ENCODE measurements at regions not wholly inside any gene's neighbourhood (a gene's known extent, or its start where the extent isn't known, plus 50 kb on each side); places are given as distances from the start of the nearest gene placed in this dataset.

DNA sequence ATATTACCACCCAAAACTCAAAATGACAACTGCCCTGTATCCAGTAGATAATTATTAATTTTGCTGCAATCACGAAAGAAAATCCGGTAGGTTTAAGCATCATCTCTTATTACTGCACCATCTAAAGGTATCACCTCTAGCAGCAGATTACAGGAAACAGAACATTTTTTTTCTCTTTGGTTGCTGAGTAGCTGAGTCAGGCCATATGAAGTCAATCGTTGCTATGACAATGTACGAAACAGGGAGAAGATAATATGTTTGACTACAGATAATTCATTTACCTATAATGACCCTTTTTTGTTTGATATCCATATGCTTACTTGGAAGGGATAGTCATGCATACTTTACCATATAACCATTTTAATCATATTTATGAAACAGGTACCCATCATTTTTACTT lies 831.6 kb upstream of the CHAC2 start:
- Mint-ChIP-seq H3K27me3 (ENCODE audit: low read depth) (no peaks in the 10 kb centered on the region), H3K9me3 (peaks cover 0 to 1% of the 10 kb centered on the region in 2 donors), H3K4me1 (ENCODE audit: low read depth) (peaks cover 14% of the 10 kb centered on the region), H3K36me3 (ENCODE audit: insufficient read depth in 2 of 2) (no peaks in the 10 kb centered on the region), H3K27ac (no peak overlapping the region), H3K4me3 (no peak overlapping the region)
- DNase-seq (no peak), ATAC-seq (replicated peaks in 1 of 2) (no peak)

GRCh38 chr2:52934920-52935640 lies 832.5 kb upstream of the CHAC2 start:
- H3K27me3 Mint-ChIP-seq (ENCODE audit: low read depth) = no peaks in the 10 kb centered on the region
- DNase-seq (no peak), ATAC-seq (replicated peaks in 1 of 2) (no peak)
- H3K4me3 Mint-ChIP-seq = peak overlapping the region in 1 of 2 donors; percentile 29
- H3K4me1 Mint-ChIP-seq (ENCODE audit: low read depth) = peaks cover 14% of the 10 kb centered on the region
- H3K27ac Mint-ChIP-seq = no peak overlapping the region
- peaks cover 6 to 7% of the 10 kb centered on the region in 2 donors for H3K9me3 Mint-ChIP-seq
- no peaks in the 10 kb centered on the region for H3K36me3 Mint-ChIP-seq (ENCODE audit: insufficient read depth in 2 of 2)

DNA sequence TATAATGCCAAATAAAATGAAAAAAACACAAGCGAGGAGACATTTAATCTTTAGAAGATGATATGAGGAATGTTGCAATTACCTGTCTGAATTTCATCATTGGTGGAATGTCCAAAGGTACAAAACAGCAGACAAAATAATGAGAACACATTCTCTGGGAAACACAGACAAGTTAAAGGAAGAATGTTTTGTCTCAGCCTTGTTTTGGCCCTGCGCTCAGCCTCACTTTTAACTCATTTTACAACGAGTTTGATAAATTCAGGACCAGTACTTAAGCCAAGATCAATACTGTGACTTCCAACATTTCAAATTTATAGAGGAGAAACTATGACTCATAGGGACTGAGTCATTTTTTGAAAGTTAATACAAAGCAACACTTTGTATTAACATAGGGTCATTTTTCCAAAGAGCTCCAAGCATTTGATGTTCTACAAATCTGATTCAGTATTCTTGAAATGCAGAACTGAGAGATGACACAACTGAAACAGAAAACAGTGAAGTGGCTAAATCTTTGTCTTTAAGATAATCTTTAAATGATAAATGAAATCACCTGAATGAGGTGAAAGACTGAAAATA lies 833.2 kb upstream of the CHAC2 start:
- Mint-ChIP-seq H3K4me3 (peak overlapping the region in 1 of 2 donors; percentile 17), H3K27ac (no peak overlapping the region), H3K9me3 (peaks cover 5 to 6% of the 10 kb centered on the region in 2 donors), H3K27me3 (ENCODE audit: low read depth) (no peaks in the 10 kb centered on the region), H3K4me1 (ENCODE audit: low read depth) (peaks cover 14% of the 10 kb centered on the region), H3K36me3 (ENCODE audit: insufficient read depth in 2 of 2) (no peaks in the 10 kb centered on the region)
- ATAC-seq (replicated peaks in 1 of 2) = peak in 1 of 2 donors; percentile 25
- no peak for DNase-seq

GRCh38 chr2:52933878-52934277 lies 833.7 kb upstream of the CHAC2 start:
- Mint-ChIP-seq H3K27ac (no peak overlapping the region), H3K27me3 (ENCODE audit: low read depth) (no peaks in the 10 kb centered on the region), H3K4me3 (no peak overlapping the region), H3K36me3 (ENCODE audit: insufficient read depth in 2 of 2) (no peaks in the 10 kb centered on the region), H3K4me1 (ENCODE audit: low read depth) (peaks cover 14% of the 10 kb centered on the region), H3K9me3 (peaks cover 5 to 6% of the 10 kb centered on the region in 2 donors)
- no peak for DNase-seq
- no peak for ATAC-seq (replicated peaks in 1 of 2)

GRCh38 chr2:52931660-52932059 lies 835.9 kb upstream of the CHAC2 start:
- no peak overlapping the region for H3K27ac Mint-ChIP-seq
- peaks cover 14% of the 10 kb centered on the region for H3K4me1 Mint-ChIP-seq (ENCODE audit: low read depth)
- H3K27me3 Mint-ChIP-seq (ENCODE audit: low read depth) = no peaks in the 10 kb centered on the region
- no peak overlapping the region for H3K4me3 Mint-ChIP-seq
- ATAC-seq (replicated peaks in 1 of 2) = no peak
- DNase-seq = no peak
- H3K9me3 Mint-ChIP-seq = peaks cover 8 to 10% of the 10 kb centered on the region in 2 donors
- no peaks in the 10 kb centered on the region for H3K36me3 Mint-ChIP-seq (ENCODE audit: insufficient read depth in 2 of 2)

DNA sequence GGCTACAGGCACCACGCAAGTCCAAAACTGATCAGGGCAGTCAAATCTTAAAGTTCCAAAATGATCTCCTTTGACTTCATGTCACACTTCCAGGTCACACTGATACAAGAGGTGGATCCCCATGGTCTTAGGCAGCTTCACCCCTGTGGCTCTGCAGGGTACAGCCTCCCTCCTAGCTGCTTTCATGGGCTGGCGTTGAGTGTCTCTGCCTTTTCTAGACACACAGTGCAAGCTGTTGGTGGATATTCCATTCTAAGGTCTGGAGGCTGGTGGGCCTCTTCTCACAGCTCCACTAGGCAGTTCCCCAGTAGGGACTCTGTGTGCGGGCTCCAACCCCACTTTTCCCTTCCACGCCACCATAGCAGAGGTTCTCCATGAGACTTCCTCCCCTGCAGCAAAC lies 838.2 kb upstream of the CHAC2 start:
- DNase-seq (no peak), ATAC-seq (replicated peaks in 1 of 2) (no peak)
- Mint-ChIP-seq H3K27me3 (ENCODE audit: low read depth) (no peaks in the 10 kb centered on the region), H3K4me1 (ENCODE audit: low read depth) (peaks cover 5% of the 10 kb centered on the region), H3K36me3 (ENCODE audit: insufficient read depth in 2 of 2) (no peaks in the 10 kb centered on the region), H3K9me3 (peaks cover 8 to 10% of the 10 kb centered on the region in 2 donors), H3K27ac (no peak overlapping the region), H3K4me3 (no peak overlapping the region)

DNA sequence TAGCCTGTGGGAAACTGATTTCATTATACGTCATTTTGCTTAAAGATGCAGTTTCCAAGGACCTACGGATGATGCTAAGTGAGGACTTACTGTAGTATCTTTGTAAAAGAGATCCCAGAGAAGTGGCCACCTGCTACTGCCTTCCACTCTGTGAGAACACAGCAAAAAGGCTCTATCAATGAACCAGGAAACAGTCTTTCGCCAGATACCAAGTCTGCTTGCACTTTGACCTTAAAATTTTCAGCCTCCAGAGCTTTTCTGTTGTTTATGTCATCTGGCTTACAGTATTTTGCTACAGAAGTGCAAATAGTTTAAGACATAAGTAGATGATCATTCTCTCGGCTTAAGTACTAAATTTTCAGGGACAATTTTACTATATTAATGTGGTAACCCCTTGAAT lies 847.9 kb upstream of the CHAC2 start:
- no peak overlapping the region for H3K4me3 Mint-ChIP-seq
- DNase-seq (no peak), ATAC-seq (replicated peaks in 1 of 2) (no peak)
- H3K9me3 Mint-ChIP-seq = peaks cover 0 to 4% of the 10 kb centered on the region in 2 donors
- H3K27ac Mint-ChIP-seq = no peak overlapping the region
- H3K36me3 Mint-ChIP-seq (ENCODE audit: insufficient read depth in 2 of 2) = no peaks in the 10 kb centered on the region
- H3K4me1 Mint-ChIP-seq (ENCODE audit: low read depth) = no peaks in the 10 kb centered on the region
- H3K27me3 Mint-ChIP-seq (ENCODE audit: low read depth) = no peaks in the 10 kb centered on the region

- peak in 1 of 2 donors; percentile 66 for ATAC-seq (replicated peaks in 1 of 2)
- no peaks in the 10 kb centered on the region for H3K27me3 Mint-ChIP-seq (ENCODE audit: low read depth)
- H3K4me3 Mint-ChIP-seq = no peak overlapping the region
- no peak for DNase-seq
- H3K27ac Mint-ChIP-seq = no peak overlapping the region
- H3K4me1 Mint-ChIP-seq (ENCODE audit: low read depth) = no peaks in the 10 kb centered on the region
- H3K9me3 Mint-ChIP-seq = peaks cover 0 to 4% of the 10 kb centered on the region in 2 donors
- H3K36me3 Mint-ChIP-seq (ENCODE audit: insufficient read depth in 2 of 2) = no peaks in the 10 kb centered on the region
Measured at GRCh38 chr2:52918551-52918950, 849.1 kb upstream of the CHAC2 start.

- H3K9me3 Mint-ChIP-seq = peaks cover 0 to 4% of the 10 kb centered on the region in 2 donors
- ATAC-seq (replicated peaks in 1 of 2) = no peak
Measured at GRCh38 chr2:52916981-52917380, 850.6 kb upstream of the CHAC2 start.

DNA sequence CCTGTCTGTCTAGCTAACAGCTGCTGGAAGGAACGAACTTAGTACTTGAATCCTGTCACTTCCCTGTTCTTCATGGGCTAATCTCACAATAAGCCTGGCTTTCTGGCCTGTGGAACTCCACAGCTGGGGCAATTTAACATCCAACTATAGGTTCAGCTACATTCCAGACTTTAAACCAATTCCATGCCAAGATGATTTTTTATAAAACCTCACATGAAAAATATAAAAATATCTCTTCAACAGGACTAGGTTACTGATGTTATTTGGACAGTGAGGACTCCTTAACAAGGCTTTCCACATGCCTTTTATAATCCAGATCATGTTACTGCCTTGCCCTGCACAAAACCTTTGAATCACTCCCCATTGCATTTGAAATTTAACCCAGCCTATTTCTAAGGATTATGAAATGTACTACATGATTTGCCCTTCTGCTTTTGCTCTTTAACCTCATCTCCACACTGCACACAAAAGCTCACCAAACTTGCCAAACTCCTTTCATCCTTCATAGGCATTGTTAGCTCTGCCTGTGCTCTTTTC lies 863.2 kb upstream of the CHAC2 start:
- no peaks in the 10 kb centered on the region for H3K36me3 Mint-ChIP-seq (ENCODE audit: insufficient read depth in 2 of 2)
- H3K4me1 Mint-ChIP-seq (ENCODE audit: low read depth) = no peaks in the 10 kb centered on the region
- no peak overlapping the region for H3K4me3 Mint-ChIP-seq
- no peaks in the 10 kb centered on the region for H3K27me3 Mint-ChIP-seq (ENCODE audit: low read depth)
- H3K27ac Mint-ChIP-seq = no peak overlapping the region
- DNase-seq (no peak), ATAC-seq (replicated peaks in 1 of 2) (no peak)
- H3K9me3 Mint-ChIP-seq = peaks cover 8 to 9% of the 10 kb centered on the region in 2 donors

More at GRCh38 chr2:52916981-52917380, 850.6 kb upstream of the CHAC2 start:
- H3K36me3 Mint-ChIP-seq (ENCODE audit: insufficient read depth in 2 of 2) = no peaks in the 10 kb centered on the region
- no peaks in the 10 kb centered on the region for H3K27me3 Mint-ChIP-seq (ENCODE audit: low read depth)
- H3K27ac Mint-ChIP-seq = no peak overlapping the region
- H3K4me1 Mint-ChIP-seq (ENCODE audit: low read depth) = no peaks in the 10 kb centered on the region
- no peak for DNase-seq
- H3K4me3 Mint-ChIP-seq = no peak overlapping the region

DNA sequence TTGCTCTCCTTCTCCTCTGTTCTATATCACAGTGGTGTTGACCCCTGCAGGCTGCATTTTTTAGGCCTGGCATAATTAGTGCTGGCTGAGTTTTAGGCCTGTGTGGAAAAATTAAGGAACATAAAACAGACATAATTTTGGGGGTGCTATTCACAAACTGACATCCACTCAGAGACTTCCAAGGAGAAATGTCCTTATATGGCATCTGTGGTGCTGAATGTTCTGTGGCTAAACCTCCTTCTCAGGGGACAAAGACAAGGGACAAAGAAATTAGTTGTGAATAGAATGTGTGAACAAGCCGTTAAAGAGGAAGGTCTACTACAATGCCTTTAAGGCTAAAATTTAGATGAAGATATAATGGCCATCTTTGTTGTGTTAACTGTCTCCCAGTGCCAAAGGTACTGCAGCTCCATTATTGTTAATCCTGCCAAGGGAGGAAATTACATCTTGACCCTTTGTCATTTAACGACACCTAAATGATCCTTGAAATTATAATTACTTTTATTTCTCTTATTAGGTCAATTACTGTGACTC lies 870.0 kb upstream of the CHAC2 start:
- H3K36me3 Mint-ChIP-seq (ENCODE audit: insufficient read depth in 2 of 2) = peaks cover 0 to 1% of the 10 kb centered on the region in 2 donors
- no peak for ATAC-seq (replicated peaks in 1 of 2)
- no peaks in the 10 kb centered on the region for H3K4me1 Mint-ChIP-seq (ENCODE audit: low read depth)
- peaks cover 9 to 21% of the 10 kb centered on the region in 2 donors for H3K9me3 Mint-ChIP-seq
- H3K27me3 Mint-ChIP-seq (ENCODE audit: low read depth) = no peaks in the 10 kb centered on the region
- H3K27ac Mint-ChIP-seq = no peak overlapping the region
- no peak overlapping the region for H3K4me3 Mint-ChIP-seq
- no peak for DNase-seq

DNA sequence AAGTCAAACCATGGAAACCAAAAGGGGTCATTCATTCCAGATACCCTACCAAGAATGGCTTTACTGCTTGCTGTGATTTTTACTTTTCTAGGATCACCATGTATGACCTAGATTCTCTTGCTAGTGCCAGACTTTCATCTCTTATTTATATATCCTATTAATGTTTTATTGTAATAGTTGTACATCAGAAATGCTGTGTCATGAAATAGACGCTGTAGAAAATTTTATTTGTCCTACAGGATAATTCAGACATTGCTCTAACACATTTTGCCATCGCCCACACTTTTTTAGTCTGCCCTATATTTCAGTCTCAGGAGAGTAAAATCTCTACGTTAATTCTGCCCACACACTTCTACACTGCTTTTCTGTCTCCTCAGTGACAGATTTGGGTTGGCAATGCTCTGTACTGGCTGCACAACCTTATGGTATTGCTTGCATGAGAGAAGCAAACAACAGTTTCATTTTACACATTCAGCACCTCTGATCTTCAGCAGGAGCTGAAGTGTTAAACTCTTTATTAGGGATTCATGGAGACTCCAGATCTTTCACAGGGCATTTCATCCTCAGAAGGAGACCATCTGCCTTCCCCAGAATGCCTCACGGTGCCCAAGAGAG lies 871.8 kb upstream of the CHAC2 start:
- Mint-ChIP-seq H3K4me3 (no peak overlapping the region), H3K4me1 (ENCODE audit: low read depth) (no peaks in the 10 kb centered on the region), H3K36me3 (ENCODE audit: insufficient read depth in 2 of 2) (peaks cover 0 to 2% of the 10 kb centered on the region in 2 donors), H3K9me3 (peaks cover 10 to 19% of the 10 kb centered on the region in 2 donors), H3K27me3 (ENCODE audit: low read depth) (no peaks in the 10 kb centered on the region), H3K27ac (no peak overlapping the region)
- ATAC-seq (replicated peaks in 1 of 2) (no peak), DNase-seq (no peak)

DNA sequence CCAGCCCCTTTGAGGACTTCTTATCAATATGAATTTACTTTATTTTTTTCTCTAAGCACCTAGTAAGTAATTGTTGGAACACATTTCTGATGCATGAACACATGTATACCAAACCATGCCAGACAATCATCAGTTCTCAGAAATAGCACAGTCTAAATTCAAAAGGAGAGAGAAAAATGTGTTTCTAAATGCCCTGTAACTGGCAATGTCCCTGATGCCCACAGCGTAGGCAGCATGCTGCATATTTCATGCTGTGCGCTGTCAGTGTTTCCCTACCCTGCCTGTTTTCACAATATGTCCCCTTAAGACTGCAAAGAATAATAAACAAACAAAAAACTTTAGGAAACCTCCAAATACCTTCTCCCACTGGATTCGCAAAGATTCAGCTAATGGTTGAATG lies 881.0 kb upstream of the CHAC2 start:
- Mint-ChIP-seq H3K9me3 (peaks cover 3% of the 10 kb centered on the region in 2 donors), H3K27me3 (ENCODE audit: low read depth) (no peaks in the 10 kb centered on the region), H3K4me1 (ENCODE audit: low read depth) (no peaks in the 10 kb centered on the region), H3K4me3 (no peak overlapping the region), H3K27ac (no peak overlapping the region), H3K36me3 (ENCODE audit: insufficient read depth in 2 of 2) (no peaks in the 10 kb centered on the region)
- ATAC-seq (replicated peaks in 1 of 2) = no peak
- DNase-seq = no peak

Measured in activated T-cell treated with anti-CD3 and anti-CD28 coated beads, Interleukin-2, amount 50 U/mL, for 72 hours (primary cell).